Thymus (tissue), 11 donors: ENCODE measurements at regions not wholly inside any gene's neighbourhood (a gene's known extent, or its start where the extent isn't known, plus 50 kb on each side); places are given as distances from the start of the nearest gene placed in this dataset.

ENCODE experiments used
- DNase-seq, 9 donors: peaks; one replicate each; pipeline ENCODE4 v3.0.0-alpha.2; 2013; ENCODE audit warnings: low spot score in 9 of 9, low read depth in 6 of 9, missing footprints in 1 of 9
- H3K27ac ChIP-seq, 2 donors: one replicate each; pipeline ENCODE4 v1.5.1; 2013; ENCODE audit warnings: control low read depth in 1 of 2, low read depth in 1 of 2, low read length in 1 of 2, mild to moderate bottlenecking in 1 of 2, moderate library complexity in 1 of 2
- H3K27me3 ChIP-seq, 2 donors: one replicate each; pipeline ENCODE4 v1.5.1; 2013; ENCODE audit warnings: low read length in 1 of 2; ENCODE audit not compliant: control insufficient read depth in 2 of 2, insufficient read depth in 1 of 2
- H3K36me3 ChIP-seq, 2 donors: one replicate each; pipeline ENCODE4 v1.5.1; 2013; ENCODE audit warnings: low read length in 1 of 2, mild to moderate bottlenecking in 1 of 2, moderate library complexity in 1 of 2; ENCODE audit not compliant: control insufficient read depth in 2 of 2, insufficient read depth in 2 of 2
- H3K4me1 ChIP-seq, 2 donors: one replicate each; pipeline ENCODE4 v1.5.1; 2013; ENCODE audit warnings: low read length in 2 of 2; ENCODE audit not compliant: control insufficient read depth in 2 of 2, insufficient read depth in 2 of 2
- H3K4me3 ChIP-seq, 2 donors: one replicate each; pipeline ENCODE4 v1.5.1; 2013; ENCODE audit warnings: low read length in 2 of 2, control low read depth in 1 of 2, mild to moderate bottlenecking in 1 of 2
- H3K9me3 ChIP-seq, 2 donors: one replicate each; pipeline ENCODE4 v1.5.1; 2013; ENCODE audit warnings: low read length in 1 of 2, mild to moderate bottlenecking in 1 of 2; ENCODE audit not compliant: control insufficient read depth in 2 of 2, insufficient read depth in 1 of 2
- WGBS: extraction: QIAGEN DNeasy Blood & Tissue Kit; methylation state at CpG from one replicate; pipeline ENCODE4 v1.1.7; 2013; 5-methylcytosine and 5-hydroxymethylcytosine counted together
- donor health status: healthy.

DNA sequence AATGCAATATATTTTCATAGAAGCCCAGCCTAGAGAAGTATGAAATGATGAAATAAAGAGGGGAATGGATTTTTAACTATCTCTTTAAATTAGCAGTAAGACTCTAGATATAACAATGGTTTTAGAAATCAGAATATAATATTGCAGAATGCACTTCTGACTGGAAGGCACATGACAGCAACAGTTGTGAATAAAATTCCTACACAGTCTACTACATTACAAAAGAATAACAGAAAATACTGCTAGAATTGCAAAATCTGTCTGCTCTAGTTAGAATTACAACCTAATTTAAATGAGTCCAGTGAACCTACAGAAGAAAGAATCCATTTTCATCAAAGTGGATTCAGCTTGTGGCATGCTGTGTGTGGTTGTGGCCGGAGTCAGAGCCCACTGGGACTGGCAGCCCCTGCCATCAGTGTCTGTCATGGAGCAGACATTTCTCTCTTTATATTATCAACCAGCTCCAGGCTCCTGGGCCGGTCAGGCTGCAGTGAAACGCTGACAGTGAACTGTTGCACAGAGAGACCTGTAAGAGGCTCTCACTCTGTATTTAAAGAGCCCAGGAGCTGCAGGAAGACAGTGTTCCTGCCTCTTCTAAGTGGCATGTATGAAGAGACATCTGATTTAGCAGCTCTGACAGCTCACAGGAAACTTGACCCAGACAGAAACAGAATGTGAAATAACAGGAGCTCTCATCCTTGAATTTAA, 1523.8 kb upstream of the CADM2 start:
- 77% methylated on average over 3 of the region's 3 CpGs for WGBS
- DNase-seq, result no peak
- no peaks in the 10 kb centered on the region for H3K36me3 ChIP-seq
- H3K4me3 ChIP-seq, result no peak overlapping the region
- H3K4me1 ChIP-seq, result no peaks in the 10 kb centered on the region
- no peaks in the 10 kb centered on the region for H3K9me3 ChIP-seq
- no peak overlapping the region for H3K27ac ChIP-seq
- no peaks in the 10 kb centered on the region for H3K27me3 ChIP-seq

- WGBS, result 93% methylated on average over 1 of the region's 1 CpG
- Histone ChIP-seq H3K4me3 (no peak overlapping the region), H3K36me3 (no peaks in the 10 kb centered on the region), H3K27me3 (no peaks in the 10 kb centered on the region), H3K4me1 (no peaks in the 10 kb centered on the region), H3K9me3 (no peaks in the 10 kb centered on the region), H3K27ac (no peak overlapping the region)
- no peak for DNase-seq
Observed at GRCh38 chr3:83438188-83438587, 1520.6 kb upstream of the CADM2 start.

DNA sequence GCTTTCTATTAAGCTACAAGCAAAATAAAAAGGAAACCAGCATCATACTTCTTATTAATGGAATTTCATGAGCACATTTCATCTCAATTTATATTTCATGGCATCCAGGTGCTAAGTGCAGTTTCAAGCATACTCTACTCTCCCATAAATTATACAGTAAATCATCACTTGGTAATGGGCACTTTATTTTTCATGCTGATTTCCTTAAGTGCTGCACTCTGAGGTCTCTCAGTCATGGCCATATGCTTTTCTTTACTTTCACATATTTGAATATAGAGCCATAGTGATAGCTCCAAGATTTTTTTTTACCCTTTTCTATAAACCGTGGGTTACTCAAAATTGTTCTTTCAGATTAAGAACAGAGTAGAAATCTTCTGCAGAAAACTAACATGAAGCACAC, 1505.7 kb upstream of the CADM2 start:
- no peaks in the 10 kb centered on the region for H3K4me1 ChIP-seq
- no peak for DNase-seq
- 90% methylated on average over 1 of the region's 1 CpG for WGBS
- no peak overlapping the region for H3K27ac ChIP-seq
- no peaks in the 10 kb centered on the region for H3K9me3 ChIP-seq
- H3K4me3 ChIP-seq, result no peak overlapping the region
- H3K27me3 ChIP-seq, result no peaks in the 10 kb centered on the region
- no peaks in the 10 kb centered on the region for H3K36me3 ChIP-seq

DNA sequence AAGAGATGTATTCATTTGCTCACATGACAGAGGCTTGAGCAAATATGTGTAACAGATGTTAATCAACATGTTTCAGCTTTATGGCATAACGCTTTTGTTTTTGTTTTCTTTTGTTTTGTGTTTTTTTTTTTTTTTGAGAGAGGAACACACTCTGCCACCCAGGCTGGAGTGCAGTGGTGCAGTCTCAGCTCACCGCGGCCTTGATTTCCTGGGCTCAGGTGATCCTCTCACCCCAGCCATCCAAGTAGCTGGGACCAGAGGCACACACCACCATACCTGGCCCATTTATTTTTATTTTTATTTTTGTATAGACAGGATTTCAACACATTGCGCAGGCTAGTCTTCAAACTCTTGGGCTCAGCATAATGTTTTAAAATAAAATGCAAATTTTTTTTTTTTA, 1504.4 kb upstream of the CADM2 start:
- WGBS, result 98% methylated on average over 4 of the region's 4 CpGs
- Histone ChIP-seq H3K4me1 (no peaks in the 10 kb centered on the region), H3K27me3 (no peaks in the 10 kb centered on the region), H3K36me3 (no peaks in the 10 kb centered on the region), H3K9me3 (no peaks in the 10 kb centered on the region), H3K27ac (no peak overlapping the region), H3K4me3 (no peak overlapping the region)
- no peak for DNase-seq

- Histone ChIP-seq H3K27me3 (no peaks in the 10 kb centered on the region), H3K4me3 (no peak overlapping the region), H3K27ac (no peak overlapping the region), H3K4me1 (no peaks in the 10 kb centered on the region), H3K9me3 (no peaks in the 10 kb centered on the region), H3K36me3 (no peaks in the 10 kb centered on the region)
- no peak for DNase-seq
- 10% methylated on average over 2 of the region's 2 CpGs for WGBS
Observed at GRCh38 chr3:83457551-83457950, 1501.2 kb upstream of the CADM2 start.

GRCh38 chr3:83460052-83460451, 1498.7 kb upstream of the CADM2 start:
- WGBS, result 85% methylated on average over 2 of the region's 2 CpGs
- H3K27ac ChIP-seq, result no peak overlapping the region

DNA sequence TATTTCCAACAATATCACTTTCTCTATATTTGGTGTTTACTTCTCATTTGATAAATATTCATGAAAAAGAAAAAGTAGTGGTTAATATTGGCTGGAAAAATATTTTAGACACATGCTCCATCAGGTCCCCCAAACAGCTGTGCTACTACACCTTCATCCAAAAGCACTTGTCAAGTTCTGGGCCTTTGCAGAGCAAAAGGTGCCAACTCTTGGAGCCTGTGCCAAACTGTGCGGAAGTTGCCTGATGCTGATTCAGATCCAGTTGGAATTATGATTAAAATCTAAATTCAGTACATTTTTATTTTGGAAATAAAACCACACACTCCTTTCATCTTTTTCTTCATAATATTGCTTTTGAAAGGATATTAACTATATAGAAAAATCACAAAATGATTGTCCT, 1497.4 kb upstream of the CADM2 start:
- no peak overlapping the region for H3K4me3 ChIP-seq
- no peaks in the 10 kb centered on the region for H3K9me3 ChIP-seq
- WGBS, result 92% methylated on average over 1 of the region's 1 CpG
- DNase-seq, result no peak
- H3K36me3 ChIP-seq, result no peaks in the 10 kb centered on the region
- no peak overlapping the region for H3K27ac ChIP-seq
- no peaks in the 10 kb centered on the region for H3K4me1 ChIP-seq
- H3K27me3 ChIP-seq, result no peaks in the 10 kb centered on the region

More at GRCh38 chr3:83460052-83460451, 1498.7 kb upstream of the CADM2 start:
- H3K4me3 ChIP-seq, result no peak overlapping the region
- H3K36me3 ChIP-seq, result no peaks in the 10 kb centered on the region
- H3K9me3 ChIP-seq, result no peaks in the 10 kb centered on the region
- no peak for DNase-seq
- no peaks in the 10 kb centered on the region for H3K27me3 ChIP-seq
- no peaks in the 10 kb centered on the region for H3K4me1 ChIP-seq

- no peak for DNase-seq
- Histone ChIP-seq H3K27me3 (no peaks in the 10 kb centered on the region), H3K4me1 (no peaks in the 10 kb centered on the region), H3K4me3 (no peak overlapping the region), H3K27ac (no peak overlapping the region), H3K36me3 (no peaks in the 10 kb centered on the region), H3K9me3 (no peaks in the 10 kb centered on the region)
- 94% methylated on average over 13 of the region's 13 CpGs for WGBS
Observed at GRCh38 chr3:83477563-83477962, 1481.2 kb upstream of the CADM2 start.

DNA sequence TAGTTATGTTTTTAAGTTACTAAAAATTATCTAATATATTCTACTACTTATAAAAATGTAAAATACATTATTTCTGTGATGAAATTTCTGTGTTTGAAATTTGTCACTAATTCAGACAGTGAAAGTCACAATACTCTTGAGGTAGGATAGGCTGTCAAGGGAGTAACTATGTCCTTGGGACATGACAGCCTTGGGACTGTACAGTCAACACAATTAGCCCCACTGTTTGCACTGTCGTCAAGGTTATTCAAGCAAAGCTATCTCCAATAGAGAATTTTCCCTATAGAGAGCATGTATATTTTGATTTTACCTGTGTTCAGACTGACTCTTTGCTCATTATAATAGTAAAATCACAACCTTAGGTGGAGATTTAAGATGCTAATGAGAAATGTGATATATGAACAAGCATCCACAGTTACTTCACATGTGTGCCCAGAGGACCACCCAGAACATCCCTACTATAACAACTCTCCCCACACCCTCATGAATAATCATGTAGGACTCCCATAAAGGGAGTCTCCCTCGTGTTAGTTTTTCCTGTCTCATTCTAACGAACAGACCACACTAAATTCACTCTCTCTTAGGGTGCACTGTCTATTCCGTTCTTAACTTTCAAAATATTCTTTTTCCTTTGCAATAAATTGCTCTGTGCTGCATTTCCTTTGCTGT, 1476.3 kb upstream of the CADM2 start:
- no peaks in the 10 kb centered on the region for H3K9me3 ChIP-seq
- no peak overlapping the region for H3K4me3 ChIP-seq
- H3K27me3 ChIP-seq, result no peaks in the 10 kb centered on the region
- 88% methylated on average over 4 of the region's 4 CpGs for WGBS
- no peaks in the 10 kb centered on the region for H3K4me1 ChIP-seq
- H3K36me3 ChIP-seq, result no peaks in the 10 kb centered on the region
- no peak overlapping the region for H3K27ac ChIP-seq
- DNase-seq, result no peak
